Effector CD4-positive, alpha-beta T cell (primary cell): ENCODE measurements at regions not wholly inside any gene's neighbourhood (a gene's known extent, or its start where the extent isn't known, plus 50 kb on each side); places are given as distances from the start of the nearest gene placed in this dataset.

Source experiments
- DNase-seq: peaks from one replicate; pipeline ENCODE4 v3.0.0-alpha.2; 2020

- no peak for DNase-seq
Measured at GRCh38 chr13:104895521-104895920, 1639.9 kb downstream of the EFNB2 start.

- no peak for DNase-seq
Measured at GRCh38 chr13:104875038-104875754, 1660.3 kb downstream of the EFNB2 start.

- no peak for DNase-seq
Measured at GRCh38 chr13:104872153-104872552, 1663.3 kb downstream of the EFNB2 start.

GRCh38 chr13:104871456-104871855 is 1664.0 kb downstream of the EFNB2 start:
- DNase-seq = no peak

- no peak for DNase-seq
Measured at GRCh38 chr13:104869501-104869900, 1666.0 kb downstream of the EFNB2 start.

GRCh38 chr13:104868806-104869205 is 1666.7 kb downstream of the EFNB2 start:
- no peak for DNase-seq

- DNase-seq = no peak
Measured at GRCh38 chr13:104855581-104855980, 1679.9 kb downstream of the EFNB2 start.

- no peak for DNase-seq
Measured at GRCh38 chr13:104854698-104855097, 1680.8 kb downstream of the EFNB2 start.

GRCh38 chr13:104854007-104854406 is 1681.5 kb downstream of the EFNB2 start:
- DNase-seq = no peak

- no peak for DNase-seq
Measured at GRCh38 chr13:104847922-104848321, 1687.5 kb downstream of the EFNB2 start.

- DNase-seq = no peak
Measured at GRCh38 chr13:104843401-104843800, 1692.1 kb downstream of the EFNB2 start.

GRCh38 chr13:104841110-104841509 is 1694.4 kb downstream of the EFNB2 start:
- no peak for DNase-seq

- DNase-seq = no peak
Measured at GRCh38 chr13:104837756-104838155, 1697.7 kb downstream of the EFNB2 start.

GRCh38 chr13:104833221-104833620 is 1702.2 kb downstream of the EFNB2 start:
- DNase-seq = no peak

GRCh38 chr13:104832231-104832630 is 1703.2 kb downstream of the EFNB2 start:
- no peak for DNase-seq

GRCh38 chr13:104831831-104832230 is 1703.6 kb downstream of the EFNB2 start:
- DNase-seq = no peak

- DNase-seq = no peak
Measured at GRCh38 chr13:104823709-104824108, 1711.8 kb downstream of the EFNB2 start.

- no peak for DNase-seq
Measured at GRCh38 chr13:104823071-104823470, 1712.4 kb downstream of the EFNB2 start.

- no peak for DNase-seq
Measured at GRCh38 chr13:104817271-104817670, 1718.2 kb downstream of the EFNB2 start.

GRCh38 chr13:104816726-104817125 is 1718.7 kb downstream of the EFNB2 start:
- no peak for DNase-seq

GRCh38 chr13:104810242-104810641 is 1725.2 kb downstream of the EFNB2 start:
- no peak for DNase-seq

- no peak for DNase-seq
Measured at GRCh38 chr13:104809483-104809882, 1726.0 kb downstream of the EFNB2 start.

- no peak for DNase-seq
Measured at GRCh38 chr13:104805346-104805745, 1730.1 kb downstream of the EFNB2 start.

- DNase-seq = no peak
Measured at GRCh38 chr13:104799152-104799551, 1732.9 kb upstream of the SLC10A2 start.

- DNase-seq = no peak
Measured at GRCh38 chr13:104798486-104798885, 1732.3 kb upstream of the SLC10A2 start.
